H1 (cell line): ENCODE measurements at regions not wholly inside any gene's neighbourhood (a gene's known extent, or its start where the extent isn't known, plus 50 kb on each side); places are given as distances from the start of the nearest gene placed in this dataset.

ENCODE experiments used
- CTCF ChIA-PET: fragments of 300-600 bp; sonication (Branson Sonifier 250); formaldehyde crosslinking; loops from one replicate; lab custom pipeline; 2021; ENCODE audit not compliant: partially characterized antibody; lab: Charles Lee
- POLR2A ChIA-PET: fragments of 300-600 bp; sonication (Branson Sonifier 250); formaldehyde crosslinking; loops from one replicate; lab custom pipeline; 2021; ENCODE audit warnings: inconsistent platforms; ENCODE audit not compliant: partially characterized antibody; lab: Charles Lee
- DNase-seq, 2 experiments: peaks; one replicate each; pipeline versions ENCODE4 v3.0.0 to v3.0.0-alpha.2; 2010 to 2022; ENCODE audit warnings: low spot score in 2 of 2, low read depth in 1 of 2, mixed read lengths in 1 of 2
- FAIRE-seq: peaks from 2 replicates; lab custom pipeline; 2011; peaks lifted over from hg19 to GRCh38; lab: Jason Lieb, UNC
- H2AFZ ChIP-seq: 2 replicates; pipeline ENCODE4 v1.8.1; 2012; ENCODE audit warnings: low read length, inconsistent platforms
- H2AK5ac ChIP-seq: 2 replicates; pipeline ENCODE4 v1.6.1; 2013; ENCODE audit warnings: low read depth, low read length
- H2BK120ac ChIP-seq: replicated peaks from 2 replicates; pipeline ENCODE3; 2013; ENCODE audit warnings: low read depth, low read length, inconsistent platforms
- H2BK12ac ChIP-seq: 2 replicates; pipeline ENCODE4 v1.6.1; 2013; ENCODE audit warnings: low read depth, low read length
- H2BK15ac ChIP-seq: 2 replicates; pipeline ENCODE4 v1.6.1; 2013; ENCODE audit warnings: low read length
- H2BK20ac ChIP-seq: 2 replicates; pipeline ENCODE4 v1.6.1; 2013; ENCODE audit warnings: low read length
- H2BK5ac ChIP-seq: 2 replicates; pipeline ENCODE4 v1.6.1; 2013; ENCODE audit warnings: low read depth, low read length
- H3K14ac ChIP-seq: 2 replicates; pipeline ENCODE4 v1.6.1; 2013; ENCODE audit warnings: inconsistent platforms; ENCODE audit not compliant: insufficient read length
- H3K18ac ChIP-seq: 2 replicates; pipeline ENCODE4 v1.6.1; 2013; ENCODE audit warnings: low read length; ENCODE audit errors: extremely low read depth
- H3K23ac ChIP-seq: 2 replicates; pipeline ENCODE4 v1.6.1; 2013; ENCODE audit warnings: inconsistent platforms; ENCODE audit not compliant: insufficient read length
- H3K23me2 ChIP-seq: 2 replicates; pipeline ENCODE4 v1.6.1; 2013; ENCODE audit warnings: low read depth, low read length
- H3K27ac ChIP-seq: 2 replicates; pipeline ENCODE4 v1.6.1; 2011; ENCODE audit warnings: low read depth, low read length, inconsistent platforms
- H3K27me3 ChIP-seq, 4 experiments: replicated peaks in 1 of 4; 1 replicate in 1 of 4; 2 replicates in 3 of 4; pipeline versions ENCODE4 v1.6.1 to v1.8.1; 2011 to 2013; ENCODE audit warnings: low read length in 3 of 4, mild to moderate bottlenecking in 3 of 4, inconsistent platforms in 2 of 4, mixed read lengths in 2 of 4, moderate library complexity in 1 of 4; ENCODE audit not compliant: control insufficient read depth in 3 of 4, insufficient read depth in 3 of 4; ENCODE audit errors: extremely low read depth in 1 of 4
- H3K36me3 ChIP-seq, 4 experiments: 2 replicates each; pipeline versions ENCODE4 v1.6.1 to v1.8.1; 2011 to 2013; ENCODE audit warnings: mild to moderate bottlenecking in 4 of 4, low read length in 3 of 4, moderate library complexity in 2 of 4, control low read depth in 1 of 4, inconsistent platforms in 1 of 4; ENCODE audit not compliant: insufficient read depth in 4 of 4, control insufficient read depth in 2 of 4
- H3K4ac ChIP-seq: replicated peaks from 2 replicates; pipeline ENCODE3; 2013; ENCODE audit warnings: low read length, low read depth, mixed read lengths, inconsistent platforms; ENCODE audit not compliant: insufficient read length
- H3K4me1 ChIP-seq, 4 experiments: replicated peaks in 1 of 4; 1 replicate in 1 of 4; 2 replicates in 3 of 4; pipeline versions ENCODE4 v1.6.1 to v1.8.1; 2011 to 2013; ENCODE audit warnings: low read length in 3 of 4, inconsistent platforms in 2 of 4, mixed read lengths in 1 of 4; ENCODE audit not compliant: insufficient read depth in 4 of 4, control insufficient read depth in 3 of 4
- H3K4me2 ChIP-seq, 2 experiments: 2 replicates each; pipeline versions ENCODE4 v1.6.1 to v1.8.1; 2011 to 2013; ENCODE audit warnings: low read depth in 2 of 2, low read length in 2 of 2, control low read depth in 1 of 2, inconsistent platforms in 1 of 2, mild to moderate bottlenecking in 1 of 2; ENCODE audit not compliant: insufficient read depth in 1 of 2
- H3K4me3 ChIP-seq, 4 experiments: fragments of 200-600, 300-600 bp in 1 of 4; sonication (generic), shearing (Covaris generic), sonication (Bioruptor Twin) in 1 of 4; 2 replicates each; pipeline versions ENCODE4 v1.5.1 to v1.8.1; 2011 to 2016; ENCODE audit warnings: low read length in 4 of 4, low read depth in 3 of 4, control low read depth in 2 of 4, inconsistent platforms in 2 of 4, mild to moderate bottlenecking in 2 of 4, mixed read lengths in 1 of 4, moderate library complexity in 1 of 4; ENCODE audit not compliant: insufficient read depth in 2 of 4; ENCODE audit errors: extremely low read depth in 1 of 4
- H3K56ac ChIP-seq: replicated peaks from 2 replicates; pipeline ENCODE3; 2013; ENCODE audit warnings: low read depth, mild to moderate bottlenecking, mixed read lengths, low read length, inconsistent platforms; ENCODE audit not compliant: insufficient read length
- H3K79me1 ChIP-seq: 2 replicates; pipeline ENCODE4 v1.6.1; 2013; ENCODE audit warnings: low read depth, low read length, control low read depth
- H3K79me2 ChIP-seq, 2 experiments: 2 replicates each; pipeline versions ENCODE4 v1.6.1 to v1.8.1; 2012 to 2013; ENCODE audit warnings: low read length in 2 of 2, mild to moderate bottlenecking in 2 of 2, inconsistent platforms in 1 of 2; ENCODE audit not compliant: insufficient read depth in 2 of 2, control insufficient read depth in 1 of 2
- H3K9ac ChIP-seq, 4 experiments: replicated peaks in 1 of 4; 1 replicate in 1 of 4; 2 replicates in 3 of 4; pipeline versions ENCODE4 v1.6.1 to v1.8.1; 2011 to 2013; ENCODE audit warnings: low read depth in 3 of 4, low read length in 3 of 4, control low read depth in 2 of 4, mild to moderate bottlenecking in 2 of 4, moderate library complexity in 2 of 4, inconsistent platforms in 1 of 4; ENCODE audit errors: extremely low read depth in 1 of 4
- H3K9me3 ChIP-seq, 2 experiments: 2 replicates each; pipeline versions ENCODE4 v1.6.1 to v1.8.1; 2012 to 2013; ENCODE audit warnings: mild to moderate bottlenecking in 2 of 2, moderate library complexity in 2 of 2, control low read depth in 1 of 2, inconsistent platforms in 1 of 2, low read depth in 1 of 2, low read length in 1 of 2, mixed read lengths in 1 of 2; ENCODE audit not compliant: insufficient read depth in 2 of 2
- H4K20me1 ChIP-seq, 2 experiments: replicated peaks in 1 of 2; 2 replicates each; pipeline versions ENCODE3 to v1.8.1; 2011 to 2013; ENCODE audit warnings: inconsistent platforms in 2 of 2, low read length in 2 of 2, mild to moderate bottlenecking in 1 of 2; ENCODE audit not compliant: insufficient read depth in 2 of 2, control insufficient read depth in 1 of 2
- H4K5ac ChIP-seq: 2 replicates; pipeline ENCODE4 v1.6.1; 2013; ENCODE audit warnings: low read length, low read depth, mixed read lengths, inconsistent platforms; ENCODE audit not compliant: insufficient read length
- H4K8ac ChIP-seq: 2 replicates; pipeline ENCODE4 v1.8.0; 2013; ENCODE audit warnings: mild to moderate bottlenecking, moderate library complexity, low read length, inconsistent platforms; ENCODE audit not compliant: insufficient read depth; ENCODE audit errors: extremely low read depth
- H4K91ac ChIP-seq: replicated peaks from 2 replicates; pipeline ENCODE3; 2013; ENCODE audit warnings: low read length, mixed read lengths, inconsistent platforms; ENCODE audit not compliant: insufficient read length
- CHD1 ChIP-seq: IDR thresholded peaks from 2 replicates; pipeline ENCODE4 v1.6.1; 2012; ENCODE audit warnings: low read depth, low read length, improper control_type of control experiment
- CREB1 ChIP-seq: IDR thresholded peaks from 2 replicates; pipeline ENCODE4 v1.6.1; 2012; ENCODE audit warnings: inconsistent platforms
- E2F6 ChIP-seq: IDR thresholded peaks from 2 replicates; pipeline ENCODE4 v1.6.1; 2012; ENCODE audit warnings: inconsistent platforms
- HDAC2 ChIP-seq, 2 experiments: fragments of 300-600 bp in 1 of 2; sonication (generic) in 1 of 2; IDR thresholded peaks; 2 replicates each; pipeline ENCODE4 v1.6.1; 2011 to 2012; ENCODE audit warnings: low read depth in 2 of 2, low read length in 2 of 2, mild to moderate bottlenecking in 2 of 2, moderate library complexity in 2 of 2, borderline replicate concordance in 1 of 2, inconsistent platforms in 1 of 2
- HDAC6 ChIP-seq: IDR thresholded peaks from one replicate; pipeline ENCODE4 v1.7.1; 2012; ENCODE audit warnings: low read depth, mild to moderate bottlenecking, inconsistent platforms, low read length, moderate library complexity
- KDM1A ChIP-seq: fragments of 200-600, 300-600 bp; sonication (generic); IDR thresholded peaks from 2 replicates; pipeline ENCODE4 v1.7.1; 2016; ENCODE audit warnings: mild to moderate bottlenecking, low read length, borderline replicate concordance
- MAFK ChIP-seq: IDR thresholded peaks from 2 replicates; pipeline ENCODE4 v1.6.1; 2012; ENCODE audit warnings: low read depth, mild to moderate bottlenecking, improper control_type of control experiment, low read length
- MAX ChIP-seq: IDR thresholded peaks from 2 replicates; pipeline ENCODE4 v1.6.1; 2012; ENCODE audit warnings: inconsistent platforms
- NRF1 ChIP-seq: IDR thresholded peaks from 2 replicates; pipeline ENCODE4 v1.6.1; 2011; ENCODE audit warnings: mild to moderate bottlenecking, low read depth, low read length, improper control_type of control experiment
- PHF8 ChIP-seq: fragments of 200-600 bp; sonication (generic); conservative IDR thresholded peaks from 2 replicates; pipeline ENCODE4 v1.7.1; 2012; ENCODE audit warnings: low read depth, mild to moderate bottlenecking, inconsistent platforms, low read length, moderate library complexity
- POLR2AphosphoS5 ChIP-seq: IDR thresholded peaks from 2 replicates; pipeline ENCODE4 v1.6.1; 2011; ENCODE audit warnings: low read depth, low read length
- SIX5 ChIP-seq: IDR thresholded peaks from 2 replicates; pipeline ENCODE4 v1.6.1; 2011; ENCODE audit warnings: mild to moderate bottlenecking, low read depth, low read length
- SRF ChIP-seq: IDR thresholded peaks from 2 replicates; pipeline ENCODE4 v1.6.1; 2011; ENCODE audit warnings: mild to moderate bottlenecking, low read depth, low read length, moderate library complexity
- TAF7 ChIP-seq: optimal IDR thresholded peaks from 2 replicates; pipeline ENCODE3; 2011; ENCODE audit warnings: low read depth, mild to moderate bottlenecking, inconsistent platforms, low read length, moderate library complexity, borderline replicate concordance
- TEAD4 ChIP-seq: IDR thresholded peaks from 2 replicates; pipeline ENCODE4 v1.6.1; 2012; ENCODE audit warnings: low read depth, low read length, inconsistent platforms, mixed read lengths
- YY1 ChIP-seq: IDR thresholded peaks from 2 replicates; pipeline ENCODE4 v1.6.1; 2011; ENCODE audit warnings: low read depth, mild to moderate bottlenecking, low read length
- WGBS, 2 experiments: shearing (Covaris generic) in 1 of 2; methylation state at CpG; one replicate each; pipeline versions ENCODE4 v1.1.6 to v1.1.7; 2013 to 2015; ENCODE audit warnings: low lambda C conversion rate in 2 of 2, mixed read lengths in 2 of 2, inconsistent platforms in 1 of 2, low coverage in 1 of 2, missing lambda C conversion rate in 1 of 2; ENCODE audit not compliant: insufficient replicate concordance in 2 of 2, insufficient coverage in 1 of 2, insufficient read length in 1 of 2; ENCODE audit errors: extremely low coverage in 1 of 2, missing lambda C conversion rate in 1 of 2; 5-methylcytosine and 5-hydroxymethylcytosine counted together

GRCh38 chr4:135601351-135601750 lies 1399.8 kb upstream of the PABPC4L start:
- Histone ChIP-seq H2AFZ (no peak overlapping the region), H3K4me1 (no peaks in the 10 kb centered on the region), H3K18ac (no peak overlapping the region), H2AK5ac (no peak overlapping the region), H3K23ac (no peak overlapping the region), H2BK20ac (no peak overlapping the region), H3K36me3 (no peaks in the 10 kb centered on the region; a peak in 1 of 8 replicates), H3K4ac (no peak overlapping the region), H3K4me3 (no peak overlapping the region), H4K20me1 (no peaks in the 10 kb centered on the region), H3K9me3 (peaks cover 15 to 22% of the 10 kb centered on the region in 2 experiments), H2BK120ac (no peak overlapping the region), H2BK12ac (no peak overlapping the region), H3K79me1 (no peaks in the 10 kb centered on the region), H3K14ac (no peak overlapping the region), H4K91ac (no peak overlapping the region), H3K56ac (no peak overlapping the region), H3K27ac (no peak overlapping the region), H3K27me3 (no peaks in the 10 kb centered on the region), H3K79me2 (no peaks in the 10 kb centered on the region), H4K8ac (no peak overlapping the region), H3K9ac (no peak overlapping the region), H2BK5ac (no peak overlapping the region), H3K23me2 (no peaks in the 10 kb centered on the region), H2BK15ac (no peak overlapping the region), H4K5ac (no peak overlapping the region), H3K4me2 (no peak overlapping the region)
- ChIA-PET POLR2A (no interaction called here), CTCF (no interaction called here)
- FAIRE-seq: no peak
- WGBS, 2 experiments: 100% methylated on average over 1 of the region's 1 CpG; no CpG with 5 or more reads in 1 of the 2 experiments
- no peak for DNase-seq
- TF ChIP-seq TAF7 (no peak), YY1 (no peak), PHF8 (no peak), TEAD4 (no peak), NRF1 (no peak), SRF (no peak), POLR2AphosphoS5 (no peak), HDAC2 (IDR thresholded peaks at IDR 0.05; ENCODE audit: borderline replicate concordance in 1 of 2, low read depth in 2 of 2, low read length in 2 of 2) (no peak), CREB1 (no peak), CHD1 (no peak), E2F6 (no peak), MAFK (no peak), SIX5 (no peak), HDAC6 (no peak), MAX (no peak), KDM1A (no peak)
